ENCODE measurements at regions not wholly inside any gene's neighbourhood (a gene's known extent, or its start where the extent isn't known, plus 50 kb on each side); places are given as distances from the start of the nearest gene placed in this dataset.
"Not testable (repeated sequence)": the region's sequence is repeated elsewhere in the genome, so short reads cannot be mapped to it uniquely, and the experiment has no call there.

DNA sequence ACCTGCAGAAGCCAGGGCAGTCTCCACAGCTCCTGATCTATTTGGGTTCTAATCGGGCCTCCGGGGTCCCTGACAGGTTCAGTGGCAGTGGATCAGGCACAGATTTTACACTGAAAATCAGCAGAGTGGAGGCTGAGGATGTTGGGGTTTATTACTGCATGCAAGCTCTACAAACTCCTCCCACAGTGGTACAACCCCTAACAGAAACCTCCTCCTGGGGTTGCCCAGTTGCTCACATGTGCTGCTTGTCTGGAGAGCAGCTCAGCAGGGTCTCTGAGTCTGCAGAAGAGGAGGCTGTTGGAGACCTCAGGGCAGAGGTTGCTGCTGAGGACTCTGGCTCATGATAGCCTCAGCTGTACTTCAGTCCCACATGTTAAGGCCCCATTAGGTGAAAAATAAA, 1269.1 kb downstream of the RPIA start:
- DNase-seq (ENCODE audit: low read depth), result not testable (repeated sequence)

DNA sequence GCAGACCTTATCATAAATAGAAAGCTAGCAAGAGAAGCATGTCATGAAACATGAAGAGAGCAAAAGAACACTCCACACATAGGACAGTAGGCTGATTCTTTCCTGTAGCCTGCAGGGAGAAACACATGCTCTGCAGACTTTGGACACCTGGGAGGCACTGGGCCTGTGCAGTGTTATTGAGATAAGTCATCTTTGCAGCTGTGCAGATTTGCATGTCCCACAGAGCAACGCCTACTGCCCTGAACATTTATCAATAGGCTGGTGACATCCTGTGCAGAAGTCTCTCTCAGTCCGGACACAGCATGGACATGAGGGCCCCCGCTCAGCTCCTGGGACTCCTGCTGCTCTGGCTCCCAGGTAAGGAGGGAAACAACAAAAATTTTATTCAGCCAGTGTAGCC, 1277.1 kb downstream of the RPIA start:
- DNase-seq (ENCODE audit: low read depth), result not testable (repeated sequence)

DNA sequence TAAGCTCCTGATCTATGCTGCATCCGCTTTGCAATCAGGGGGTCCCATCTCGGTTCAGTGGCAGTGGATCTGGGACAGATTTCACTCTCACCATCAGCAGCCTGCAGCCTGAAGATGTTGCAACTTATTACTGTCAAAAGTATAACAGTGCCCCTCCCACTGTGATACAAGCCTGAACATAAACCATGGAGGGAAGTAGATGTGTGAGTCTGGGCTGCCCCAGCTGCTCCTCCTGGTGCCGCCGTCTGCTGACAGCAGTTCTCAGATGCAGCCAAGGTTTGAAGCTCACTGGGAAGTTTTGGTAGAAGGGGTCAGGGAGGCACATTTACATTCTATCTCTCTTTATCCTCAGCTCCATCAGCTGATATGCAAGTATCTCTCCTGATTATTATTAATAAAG, 1277.7 kb downstream of the RPIA start:
- not testable (repeated sequence) for DNase-seq (ENCODE audit: low read depth)

DNA sequence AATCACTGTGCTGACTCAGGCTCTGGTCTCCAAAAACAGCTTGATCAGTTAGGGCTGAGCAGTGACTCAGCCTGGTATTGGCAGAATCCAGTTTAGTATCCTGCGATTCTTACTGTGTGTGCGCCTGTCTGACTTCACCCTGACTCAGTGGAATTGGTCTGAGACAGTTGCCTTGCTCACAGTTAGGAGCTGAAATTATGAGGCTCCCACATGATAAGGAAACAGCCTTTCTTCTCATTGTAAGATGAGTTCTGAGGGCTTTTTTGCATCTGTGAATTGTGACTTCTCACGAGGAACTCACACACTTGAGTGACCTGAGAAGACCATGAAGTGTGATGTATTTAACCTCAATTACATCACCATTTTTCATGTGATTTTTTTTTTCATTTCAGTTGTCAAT, 1282.4 kb downstream of the RPIA start:
- DNase-seq (ENCODE audit: low read depth), result not testable (repeated sequence)

- DNase-seq (ENCODE audit: low read depth), result not testable (repeated sequence)
Observed at GRCh38 chr2:89979826-89980537, 1288.5 kb downstream of the RPIA start.

GRCh38 chr2:89982246-89982645, 1290.8 kb downstream of the RPIA start:
- DNase-seq (ENCODE audit: low read depth), result not testable (repeated sequence)

GRCh38 chr2:89985650-89986049, 1294.2 kb downstream of the RPIA start:
- DNase-seq (ENCODE audit: low read depth), result not testable (repeated sequence)

- not testable (repeated sequence) for DNase-seq (ENCODE audit: low read depth)
Observed at GRCh38 chr2:89986532-89986931, 1295.1 kb downstream of the RPIA start.

DNA sequence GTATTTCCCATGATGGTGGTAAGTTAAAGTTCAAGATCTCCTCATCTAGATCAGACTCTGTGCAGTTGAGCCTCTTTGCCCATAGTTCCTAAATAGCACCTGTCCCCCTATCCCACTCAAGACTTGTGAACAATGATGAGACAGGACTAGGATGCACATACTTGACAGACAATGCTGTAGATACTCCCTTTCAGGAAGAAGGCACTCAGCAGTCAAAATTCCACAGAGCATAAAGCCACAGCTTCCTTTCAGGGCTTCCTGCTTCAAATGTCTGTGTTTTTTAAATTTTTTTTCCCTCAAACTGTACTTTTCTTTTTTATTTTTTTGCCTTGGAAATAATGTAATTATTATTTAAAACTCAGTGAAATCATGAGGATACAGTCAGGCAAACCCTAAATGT, 1305.3 kb downstream of the RPIA start:
- DNase-seq (ENCODE audit: low read depth), result not testable (repeated sequence)

GRCh38 chr2:90004553-90004952, 1313.1 kb downstream of the RPIA start:
- not testable (repeated sequence) for DNase-seq (ENCODE audit: low read depth)

DNA sequence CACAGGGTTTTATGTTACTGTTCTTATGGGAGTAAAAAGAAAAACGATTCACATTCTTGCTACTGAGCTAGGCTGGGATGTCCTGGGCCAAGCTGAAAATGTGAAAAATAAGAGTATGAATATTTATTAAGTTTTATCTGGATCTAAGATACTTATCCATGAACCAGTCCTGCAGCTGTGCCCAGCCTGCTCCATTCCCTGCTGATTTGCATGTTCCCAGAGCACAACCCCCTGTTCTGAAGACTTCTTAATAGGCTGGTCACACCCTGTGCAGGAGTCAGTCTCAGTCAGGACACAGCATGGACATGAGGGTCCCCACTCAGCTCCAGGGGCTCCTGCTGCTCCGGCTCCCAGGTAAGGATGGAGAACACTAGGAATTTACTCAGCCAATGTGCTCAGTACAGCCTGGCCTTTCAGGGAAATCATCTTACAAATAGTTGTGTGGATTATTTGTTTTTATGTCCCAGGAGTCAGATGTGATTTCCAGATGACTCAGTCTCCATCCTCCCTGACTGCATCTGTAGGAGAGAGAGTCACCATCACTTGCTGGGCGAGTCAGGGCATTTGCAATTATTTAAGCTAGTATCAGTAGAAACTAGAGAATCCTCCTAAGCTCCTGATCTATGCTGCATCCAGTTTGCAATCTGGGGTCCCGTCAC, 1319.1 kb downstream of the RPIA start:
- DNase-seq (ENCODE audit: low read depth), result not testable (repeated sequence)

DNA sequence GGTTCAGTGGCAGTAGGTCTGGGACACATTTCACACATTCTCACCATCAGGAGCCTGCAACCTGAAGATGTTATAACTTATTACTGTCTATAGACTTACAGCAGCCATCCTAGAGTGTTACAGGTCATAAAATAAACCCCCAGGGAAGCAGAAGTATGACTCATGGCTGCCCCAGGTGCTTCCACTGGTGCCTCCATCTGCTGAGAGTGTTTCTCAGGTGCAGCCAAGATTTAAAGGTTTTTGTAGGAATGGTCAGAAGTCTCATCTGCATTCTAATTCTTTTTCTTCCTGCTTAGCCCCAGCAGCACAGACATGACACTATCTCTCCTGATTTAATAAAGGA, 1319.6 kb downstream of the RPIA start:
- not testable (repeated sequence) for DNase-seq (ENCODE audit: low read depth)

- DNase-seq (ENCODE audit: low read depth), result not testable (repeated sequence)
Observed at GRCh38 chr2:90019908-90020307, 1328.4 kb downstream of the RPIA start.

- DNase-seq (ENCODE audit: low read depth), result not testable (repeated sequence)
Observed at GRCh38 chr2:90021234-90021633, 1329.8 kb downstream of the RPIA start.

GRCh38 chr2:90027231-90027643, 1335.8 kb downstream of the RPIA start:
- DNase-seq (ENCODE audit: low read depth), result not testable (repeated sequence)

DNA sequence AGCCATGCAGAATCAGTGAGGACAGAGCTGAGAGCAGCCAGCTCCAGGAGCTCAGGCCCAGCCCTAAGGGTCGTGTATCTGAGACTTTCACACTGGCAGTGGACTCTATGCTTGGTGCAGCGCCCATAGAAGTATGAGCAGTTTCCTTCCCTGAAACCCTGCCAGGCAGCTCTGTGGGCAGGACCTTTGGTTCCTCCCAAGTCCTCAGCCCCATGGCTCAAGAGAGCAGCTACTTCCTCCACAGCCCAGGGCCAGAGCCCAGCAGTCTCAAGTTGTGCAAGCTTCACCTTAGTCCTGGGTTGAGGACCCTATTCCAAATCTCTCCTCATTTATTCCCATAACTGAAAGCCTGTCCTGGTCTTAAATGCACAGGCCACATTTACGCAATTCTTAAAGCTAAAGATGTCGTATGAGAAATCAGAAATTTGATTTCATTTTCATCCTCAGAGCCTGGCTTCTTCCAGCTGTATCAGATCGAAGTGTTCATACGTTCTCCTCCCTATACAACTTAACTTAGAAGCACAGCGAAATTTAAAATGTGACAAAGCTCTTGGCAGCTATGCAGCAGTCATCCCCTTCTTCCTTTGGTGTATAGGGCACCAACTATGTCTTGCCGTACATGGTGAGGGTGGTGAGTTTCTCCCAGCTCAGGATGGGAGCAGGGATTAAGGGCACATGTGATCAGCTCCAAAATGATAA, 1337.1 kb downstream of the RPIA start:
- not testable (repeated sequence) for DNase-seq (ENCODE audit: low read depth)

GRCh38 chr2:90029080-90029428, 1337.6 kb downstream of the RPIA start:
- DNase-seq (ENCODE audit: low read depth), result not testable (repeated sequence)

- DNase-seq (ENCODE audit: low read depth), result not testable (repeated sequence)
Observed at GRCh38 chr2:90032269-90032668, 1340.8 kb downstream of the RPIA start.

- DNase-seq (ENCODE audit: low read depth), result not testable (repeated sequence)
Observed at GRCh38 chr2:90036335-90036734, 1344.9 kb downstream of the RPIA start.

DNA sequence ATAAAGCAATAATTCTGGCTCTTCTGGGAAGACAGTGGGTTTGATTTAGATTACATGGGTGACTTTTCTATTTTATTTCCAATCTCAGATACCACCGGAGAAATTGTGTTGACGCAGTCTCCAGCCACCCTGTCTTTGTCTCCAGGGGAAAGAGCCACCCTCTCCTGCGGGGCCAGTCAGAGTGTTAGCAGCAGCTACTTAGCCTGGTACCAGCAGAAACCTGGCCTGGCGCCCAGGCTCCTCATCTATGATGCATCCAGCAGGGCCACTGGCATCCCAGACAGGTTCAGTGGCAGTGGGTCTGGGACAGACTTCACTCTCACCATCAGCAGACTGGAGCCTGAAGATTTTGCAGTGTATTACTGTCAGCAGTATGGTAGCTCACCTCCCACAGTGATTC, 1347.6 kb downstream of the RPIA start:
- not testable (repeated sequence) for DNase-seq (ENCODE audit: low read depth)

- not testable (repeated sequence) for DNase-seq (ENCODE audit: low read depth)
Observed at GRCh38 chr2:90047776-90048175, 1356.3 kb downstream of the RPIA start.

- DNase-seq (ENCODE audit: low read depth), result not testable (repeated sequence)
Observed at GRCh38 chr2:90052113-90052631, 1360.7 kb downstream of the RPIA start.

Measured in ELR (cell line).